ENCODE measurements at regions not wholly inside any gene's neighbourhood (a gene's known extent, or its start where the extent isn't known, plus 50 kb on each side); places are given as distances from the start of the nearest gene placed in this dataset.

- no peak for TF ChIP-seq JUNB (IDR thresholded peaks at IDR 0.05; ENCODE audit: unreplicated experiment)
- H3F3A ChIP-seq (replicated peaks; ENCODE audit: low read depth): no peaks in the 10 kb centered on the region
- no peaks in the 10 kb centered on the region for H4K20me1 ChIP-seq (replicated peaks; ENCODE audit: insufficient read depth)
- no peaks in the 10 kb centered on the region for H3K4me1 ChIP-seq (ENCODE audit: insufficient read depth)
- no peaks in the 10 kb centered on the region; the same call in 1 of the 2 replicates for H3K36me3 ChIP-seq (ENCODE audit: insufficient read depth)
- no peaks in the 10 kb centered on the region for H3K27me3 ChIP-seq (ENCODE audit: insufficient read depth)
- H3K79me2 ChIP-seq (replicated peaks; ENCODE audit: insufficient read depth): no peaks in the 10 kb centered on the region
- no peak overlapping the region for H3K27ac ChIP-seq (ENCODE audit: low read depth)
- Mint-ChIP-seq H3K4me3 (no peak overlapping the region), H3K9me3 (peaks cover 7% of the 10 kb centered on the region; the same call in 2 of the 3 replicates), H3K27ac (no peak overlapping the region), H3K27me3 (ENCODE audit: insufficient read depth, low read depth, poor library complexity) (no peaks in the 10 kb centered on the region), H3K36me3 (ENCODE audit: low read depth) (no peaks in the 10 kb centered on the region), H3K4me1 (no peaks in the 10 kb centered on the region)
- no peak overlapping the region for H3K4me2 ChIP-seq
- peaks cover 22% of the 10 kb centered on the region; the same call in 1 of the 2 replicates for H3K9me2 ChIP-seq (ENCODE audit: insufficient read depth)
- DNase-seq (ENCODE audit: low spot score) (no peak), ATAC-seq (no peak)
- no peak overlapping the region for H3K4me3 ChIP-seq
- H2AFZ ChIP-seq: no peak overlapping the region
Observed at GRCh38 chr10:62715383-62715782, 89.1 kb upstream of the ADO start.

GRCh38 chr10:62718585-62718984 lies 85.9 kb upstream of the ADO start:
- H3K4me2 ChIP-seq: no peak overlapping the region
- ATAC-seq (no peak), DNase-seq (ENCODE audit: low spot score) (no peak)
- H3K4me1 Mint-ChIP-seq: no peaks in the 10 kb centered on the region
- H3K36me3 ChIP-seq (ENCODE audit: insufficient read depth): no peaks in the 10 kb centered on the region
- no peak overlapping the region for H2AFZ ChIP-seq
- H3K27me3 ChIP-seq (ENCODE audit: insufficient read depth): no peaks in the 10 kb centered on the region
- H3F3A ChIP-seq (replicated peaks; ENCODE audit: low read depth): no peaks in the 10 kb centered on the region
- no peak overlapping the region for H3K27ac ChIP-seq (ENCODE audit: low read depth)
- no peak for TF ChIP-seq ZNF114 (CRISPR knock-in tag; IDR thresholded peaks at IDR 0.05)
- no peak for TF ChIP-seq ZNF462 (CRISPR knock-in tag; IDR thresholded peaks at IDR 0.05)
- no peak for TF ChIP-seq REST (IDR thresholded peaks at IDR 0.05; ENCODE audit: unreplicated experiment)
- no peak for TF ChIP-seq ETS1 (IDR thresholded peaks at IDR 0.05)
- TF ChIP-seq NANOG (IDR thresholded peaks at IDR 0.05; ENCODE audit: borderline replicate concordance): no peak
- TF ChIP-seq POLR2AphosphoS5 (IDR thresholded peaks at IDR 0.05; ENCODE audit: low read depth): no peak
- TF ChIP-seq CREB1 (CRISPR knock-in tag; IDR thresholded peaks at IDR 0.05; ENCODE audit: low read depth): no peak
- TF ChIP-seq EZH2phosphoT487 (IDR thresholded peaks at IDR 0.05; ENCODE audit: unreplicated experiment): no peak
- TF ChIP-seq ZNF331 (CRISPR knock-in tag; IDR thresholded peaks at IDR 0.05; ENCODE audit: low read depth): no peak
- no peak overlapping the region for H3K27ac Mint-ChIP-seq
- no peaks in the 10 kb centered on the region for H4K20me1 ChIP-seq (replicated peaks; ENCODE audit: insufficient read depth)
- no peaks in the 10 kb centered on the region for H3K36me3 Mint-ChIP-seq (ENCODE audit: low read depth)
- H3K4me3 Mint-ChIP-seq: no peak overlapping the region
- 0 out of 2 replicates have a peak, but pooled peaks cover 25% of the 10 kb centered on the region for H3K9me2 ChIP-seq (ENCODE audit: insufficient read depth)
- H3K9me3 Mint-ChIP-seq: no peaks in the 10 kb centered on the region
- H3K79me2 ChIP-seq (replicated peaks; ENCODE audit: insufficient read depth): no peaks in the 10 kb centered on the region
- no peaks in the 10 kb centered on the region for H3K4me1 ChIP-seq (ENCODE audit: insufficient read depth)
- no peaks in the 10 kb centered on the region for H3K27me3 Mint-ChIP-seq (ENCODE audit: insufficient read depth, low read depth, poor library complexity)
- H3K4me3 ChIP-seq: no peak overlapping the region
